GM23248 (cell line): ENCODE measurements at regions not wholly inside any gene's neighbourhood (a gene's known extent, or its start where the extent isn't known, plus 50 kb on each side); places are given as distances from the start of the nearest gene placed in this dataset.
"Not testable (repeated sequence)": the region's sequence is repeated elsewhere in the genome, so short reads cannot be mapped to it uniquely, and the experiment has no call there.

Experiments
- DNase-seq: peaks from one replicate; pipeline ENCODE4 v3.0.0-alpha.2; 2015
- H2AFZ ChIP-seq: fragments of 200-600 bp; sonication (generic); 2 replicates; pipeline ENCODE4 v1.6.1; 2016; ENCODE audit warnings: antibody characterized with exemption
- H3F3A ChIP-seq: fragments of 200-600 bp; sonication (generic); 2 replicates; pipeline ENCODE4 v1.6.1; 2016; ENCODE audit warnings: mild to moderate bottlenecking, antibody characterized with exemption, mixed run types; ENCODE audit not compliant: insufficient read depth
- H3K27ac ChIP-seq: fragments of 200-600 bp; sonication (generic); 2 replicates; pipeline ENCODE4 v1.5.1; 2016; ENCODE audit warnings: mild to moderate bottlenecking
- H3K27me3 ChIP-seq: fragments of 200-600 bp; sonication (generic); replicated peaks from 2 replicates; pipeline ENCODE4 v1.6.1; 2016; ENCODE audit warnings: mild to moderate bottlenecking; ENCODE audit not compliant: insufficient read depth
- H3K36me3 ChIP-seq: fragments of 200-600 bp; sonication (generic); 2 replicates; pipeline ENCODE4 v1.6.1; 2016; ENCODE audit warnings: low read depth, mild to moderate bottlenecking
- H3K4me1 ChIP-seq: fragments of 200-600 bp; sonication (generic); 2 replicates; pipeline ENCODE4 v1.6.1; 2016; ENCODE audit warnings: mild to moderate bottlenecking; ENCODE audit not compliant: insufficient read depth
- H3K4me2 ChIP-seq: fragments of 200-600 bp; sonication (generic); one replicate; pipeline ENCODE4 v1.6.1; 2016; ENCODE audit warnings: mild to moderate bottlenecking; ENCODE audit not compliant: unreplicated experiment
- H3K4me3 ChIP-seq: fragments of 200-600 bp; sonication (generic); 2 replicates; pipeline ENCODE4 v1.5.1; 2016; ENCODE audit warnings: mild to moderate bottlenecking
- H3K79me2 ChIP-seq: fragments of 200-600 bp; sonication (generic); 2 replicates; pipeline ENCODE4 v1.6.1; 2016; ENCODE audit warnings: mild to moderate bottlenecking; ENCODE audit not compliant: insufficient read depth
- H3K9ac ChIP-seq: fragments of 200-600 bp; sonication (generic); 2 replicates; pipeline ENCODE4 v1.6.1; 2016; ENCODE audit warnings: mild to moderate bottlenecking
- H3K9me2 ChIP-seq: fragments of 200-600 bp; sonication (generic); 2 replicates; pipeline ENCODE4 v1.6.1; 2016; ENCODE audit warnings: mixed run types, mild to moderate bottlenecking, moderate library complexity; ENCODE audit not compliant: insufficient read depth
- H3K9me3 ChIP-seq: fragments of 200-600 bp; sonication (generic); one replicate; pipeline ENCODE4 v1.6.1; 2017; ENCODE audit warnings: low read depth
- H4K20me1 ChIP-seq: fragments of 200-600 bp; sonication (generic); 2 replicates; pipeline ENCODE4 v1.6.0; 2016; ENCODE audit not compliant: insufficient read depth
- EZH2 ChIP-seq: fragments of 200-600 bp; sonication (generic); IDR thresholded peaks from 2 replicates; pipeline ENCODE4 v1.6.1; 2018; ENCODE audit warnings: antibody characterized with exemption, mild to moderate bottlenecking; ENCODE audit not compliant: insufficient read depth, poor library complexity, severe bottlenecking
- EZH2phosphoT487 ChIP-seq: fragments of 200-600 bp; sonication (generic); IDR thresholded peaks from 2 replicates; pipeline ENCODE4 v1.6.1; 2018; ENCODE audit warnings: antibody characterized with exemption, moderate library complexity, mild to moderate bottlenecking, low read depth; ENCODE audit not compliant: insufficient read depth
- WGBS, 2 experiments: methylation state at CpG; one replicate each; pipeline ENCODE4 v1.1.6; 2015 to 2017; ENCODE audit warnings: low lambda C conversion rate in 2 of 2, low coverage in 1 of 2; ENCODE audit errors: missing lambda C conversion rate in 2 of 2; 5-methylcytosine and 5-hydroxymethylcytosine counted together
- in situ Hi-C: fragments of 300-500 bp; cut with MboI; formaldehyde crosslinking; loops from 2 replicates; pipeline ENCODE4 v1.15.0; 2020

GRCh38 chr5:92147266-92147665 lies 764.1 kb upstream of the ARRDC3 start:
- H3K79me2 ChIP-seq, result no peaks in the 10 kb centered on the region

DNA sequence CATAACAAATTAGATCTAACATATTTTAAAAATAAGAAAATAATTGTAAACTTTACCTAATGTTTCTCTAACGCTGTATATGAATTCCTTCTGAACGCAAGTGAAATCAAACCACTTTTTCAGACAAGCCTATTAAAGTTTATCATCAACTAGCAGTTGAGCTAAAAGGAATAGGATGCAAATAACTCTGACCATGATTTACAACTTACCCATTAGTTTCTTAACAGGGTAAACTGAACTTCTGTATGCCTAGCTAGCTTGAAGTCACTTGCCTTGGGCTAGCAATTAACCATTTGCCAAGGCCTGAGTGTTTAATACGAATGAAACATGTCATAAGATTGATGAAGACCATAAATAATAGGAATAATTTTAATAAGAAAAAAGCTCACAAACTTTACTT lies 762.7 kb upstream of the ARRDC3 start:
- WGBS, 2 experiments, result 48 to 59% methylated on average over 3 of the region's 3 CpGs

More at GRCh38 chr5:92147266-92147665, 764.1 kb upstream of the ARRDC3 start:
- no peaks in the 10 kb centered on the region for H3K4me1 ChIP-seq
- no peaks in the 10 kb centered on the region for H3K27me3 ChIP-seq
- in situ Hi-C loops, result no loop called here
- no peak for DNase-seq
- no peaks in the 10 kb centered on the region for H3K36me3 ChIP-seq
- H4K20me1 ChIP-seq, result no peaks in the 10 kb centered on the region
- no peaks in the 10 kb centered on the region for H3F3A ChIP-seq
- H3K9ac ChIP-seq, result no peak overlapping the region
- no peak for TF ChIP-seq EZH2phosphoT487
- TF ChIP-seq EZH2, result no peak
- no peak overlapping the region for H3K4me2 ChIP-seq
- no peak overlapping the region for H3K4me3 ChIP-seq
- H2AFZ ChIP-seq, result no peak overlapping the region
- H3K27ac ChIP-seq, result no peak overlapping the region
- H3K9me3 ChIP-seq, result no peaks in the 10 kb centered on the region
- H3K9me2 ChIP-seq, result no peaks in the 10 kb centered on the region
- 20 to 34% methylated on average over 3 of the region's 3 CpGs for WGBS, 2 experiments

GRCh38 chr5:92144824-92145223 lies 761.7 kb upstream of the ARRDC3 start:
- in situ Hi-C loops, result no loop called here

More for the DNA sequence above, 762.7 kb upstream of the ARRDC3 start:
- Histone ChIP-seq H3K9me3 (no peaks in the 10 kb centered on the region), H3K9me2 (no peaks in the 10 kb centered on the region), H3K79me2 (no peaks in the 10 kb centered on the region), H2AFZ (no peak overlapping the region), H3K4me1 (no peaks in the 10 kb centered on the region), H3K4me2 (no peak overlapping the region), H4K20me1 (no peaks in the 10 kb centered on the region), H3K4me3 (no peak overlapping the region), H3K27ac (no peak overlapping the region), H3F3A (no peaks in the 10 kb centered on the region), H3K27me3 (no peaks in the 10 kb centered on the region), H3K36me3 (no peaks in the 10 kb centered on the region), H3K9ac (no peak overlapping the region)
- in situ Hi-C loops, result no loop called here
- no peak for DNase-seq
- TF ChIP-seq EZH2phosphoT487 (no peak), EZH2 (no peak)

GRCh38 chr5:92132294-92132908 lies 749.3 kb upstream of the ARRDC3 start:
- 35% methylated on average over 5 of the region's 5 CpGs for WGBS, 2 experiments
- H3K27me3 ChIP-seq, result not testable (repeated sequence)

More at GRCh38 chr5:92144824-92145223, 761.7 kb upstream of the ARRDC3 start:
- H3K27ac ChIP-seq, result no peak overlapping the region
- no peak for DNase-seq
- TF ChIP-seq EZH2 (no peak), EZH2phosphoT487 (no peak)
- no peaks in the 10 kb centered on the region for H4K20me1 ChIP-seq
- H3K4me3 ChIP-seq, result no peak overlapping the region
- H3F3A ChIP-seq, result no peaks in the 10 kb centered on the region
- whole genome bisulfite sequencing, 2 experiments, result 29 to 33% methylated on average over 3 of the region's 3 CpGs
- H3K36me3 ChIP-seq, result no peaks in the 10 kb centered on the region
- H3K9ac ChIP-seq, result no peak overlapping the region
- no peak overlapping the region for H3K4me2 ChIP-seq
- H2AFZ ChIP-seq, result no peak overlapping the region
- H3K4me1 ChIP-seq, result no peaks in the 10 kb centered on the region
- H3K79me2 ChIP-seq, result no peaks in the 10 kb centered on the region
- H3K9me2 ChIP-seq, result no peaks in the 10 kb centered on the region
- H3K27me3 ChIP-seq, result no peaks in the 10 kb centered on the region
- no peaks in the 10 kb centered on the region for H3K9me3 ChIP-seq

GRCh38 chr5:92126182-92126581 lies 743.1 kb upstream of the ARRDC3 start:
- H3K27me3 ChIP-seq, result no peaks in the 10 kb centered on the region
- H3K9me2 ChIP-seq, result no peaks in the 10 kb centered on the region
- no peak for DNase-seq
- no peak overlapping the region for H3K9ac ChIP-seq
- no peak overlapping the region for H2AFZ ChIP-seq
- H4K20me1 ChIP-seq, result no peaks in the 10 kb centered on the region
- no peaks in the 10 kb centered on the region for H3K79me2 ChIP-seq
- H3K4me1 ChIP-seq, result no peaks in the 10 kb centered on the region
- no peak for TF ChIP-seq EZH2
- no peak for TF ChIP-seq EZH2phosphoT487
- WGBS, 2 experiments, result 51 to 57% methylated on average over 1 of the region's 1 CpG
- in situ Hi-C loops, result no loop called here
- H3K36me3 ChIP-seq, result no peaks in the 10 kb centered on the region
- H3F3A ChIP-seq, result no peaks in the 10 kb centered on the region
- no peak overlapping the region for H3K4me2 ChIP-seq
- no peak overlapping the region for H3K4me3 ChIP-seq
- H3K27ac ChIP-seq, result no peak overlapping the region
- H3K9me3 ChIP-seq, result no peaks in the 10 kb centered on the region

More at GRCh38 chr5:92132294-92132908, 749.3 kb upstream of the ARRDC3 start:
- H3K9me2 ChIP-seq, DNase-seq, in situ Hi-C loops, H3K9ac ChIP-seq, H3K36me3 ChIP-seq, H3K4me3 ChIP-seq, H3F3A ChIP-seq, H3K4me1 ChIP-seq, H4K20me1 ChIP-seq, H3K79me2 ChIP-seq, H2AFZ ChIP-seq, H3K9me3 ChIP-seq, H3K27ac ChIP-seq, H3K4me2 ChIP-seq: not testable (repeated sequence)
